Right lobe of liver (tissue), 4 donors: ENCODE measurements at regions not wholly inside any gene's neighbourhood (a gene's known extent, or its start where the extent isn't known, plus 50 kb on each side); places are given as distances from the start of the nearest gene placed in this dataset.

Experiments
- CTCF ChIP-seq, 4 donors: fragments of 200-600 bp in 3 of 4; fragments of 450-650 bp in 1 of 4; IDR thresholded peaks; one replicate each; pipeline versions ENCODE4 v1.5.1 to v1.8.0; 2016 to 2022; ENCODE audit warnings: antibody characterized with exemption in 4 of 4, mild to moderate bottlenecking in 2 of 4
- POLR2A ChIP-seq: fragments of 450-650 bp; IDR thresholded peaks from one replicate; pipeline ENCODE4 v1.6.1; 2017; ENCODE audit warnings: antibody characterized with exemption, mild to moderate bottlenecking
- donor health status: DM: no; HTN: no; CAD: no.
- donor health status: DM: no; HTN: no; CAD: no.
- donor health status: DM: no; HTN: yes; CAD: no.

DNA sequence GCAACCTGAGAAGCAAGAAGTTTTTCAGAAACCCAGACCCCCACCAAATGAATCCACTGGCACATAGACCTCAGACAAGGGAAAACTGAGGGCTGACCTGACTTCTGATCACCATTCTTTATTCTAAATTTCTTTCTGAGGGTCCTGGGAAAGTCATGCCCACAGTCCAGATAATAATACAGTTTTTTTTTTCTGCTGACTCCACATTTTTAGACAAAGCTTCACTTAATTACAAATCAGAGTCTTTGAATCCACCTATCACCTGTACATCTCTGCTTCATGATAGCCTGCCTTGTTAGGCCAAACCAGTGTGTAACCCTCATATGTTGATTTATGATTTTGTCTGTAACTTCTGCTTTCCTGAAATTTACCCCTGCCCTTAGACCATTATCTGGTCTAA lies 103.6 kb downstream of the PSAT1 start:
- TF ChIP-seq POLR2A (no peak), CTCF (IDR thresholded peaks at IDR 0.05) (no peak)
